ENCODE measurements at regions not wholly inside any gene's neighbourhood (a gene's known extent, or its start where the extent isn't known, plus 50 kb on each side); places are given as distances from the start of the nearest gene placed in this dataset.

GRCh38 chr15:95013381-95013780, 782.0 kb downstream of the MCTP2 start:
- no peak overlapping the region for H3K27ac ChIP-seq (ENCODE audit: low read depth, low read length)
- H3K4me3 ChIP-seq (ENCODE audit: low read depth in 1 of 2, low read length in 2 of 2): no peak overlapping the region
- H3K27me3 ChIP-seq (ENCODE audit: control insufficient read depth in 1 of 2, insufficient read depth in 2 of 2, low read length in 2 of 2): no peaks in the 10 kb centered on the region
- H3K36me3 ChIP-seq (ENCODE audit: control insufficient read depth in 1 of 2, insufficient read depth in 2 of 2, low read length in 2 of 2): no peaks in the 10 kb centered on the region
- no peak overlapping the region for H3K9ac ChIP-seq (ENCODE audit: low read depth in 1 of 2, low read length in 2 of 2)
- H3K9me3 ChIP-seq (ENCODE audit: control insufficient read depth in 1 of 2, low read length in 2 of 2): no peaks in the 10 kb centered on the region
- H3K4me1 ChIP-seq (ENCODE audit: control insufficient read depth in 1 of 2, insufficient read depth in 2 of 2, low read length in 2 of 2): peaks cover 0 to 10% of the 10 kb centered on the region in 2 donors

- H3K9me3 ChIP-seq (ENCODE audit: control insufficient read depth in 1 of 2, low read length in 2 of 2): no peaks in the 10 kb centered on the region
- H3K9ac ChIP-seq (ENCODE audit: low read depth in 1 of 2, low read length in 2 of 2): no peak overlapping the region
- H3K27me3 ChIP-seq (ENCODE audit: control insufficient read depth in 1 of 2, insufficient read depth in 2 of 2, low read length in 2 of 2): no peaks in the 10 kb centered on the region
- no peaks in the 10 kb centered on the region for H3K36me3 ChIP-seq (ENCODE audit: control insufficient read depth in 1 of 2, insufficient read depth in 2 of 2, low read length in 2 of 2)
- H3K4me1 ChIP-seq (ENCODE audit: control insufficient read depth in 1 of 2, insufficient read depth in 2 of 2, low read length in 2 of 2): peaks cover 0 to 13% of the 10 kb centered on the region in 2 donors
- no peak overlapping the region for H3K4me3 ChIP-seq (ENCODE audit: low read depth in 1 of 2, low read length in 2 of 2)
- H3K27ac ChIP-seq (ENCODE audit: low read depth, low read length): no peak overlapping the region
Observed at GRCh38 chr15:95016511-95017229, 785.3 kb downstream of the MCTP2 start.

GRCh38 chr15:95017666-95018328, 786.4 kb downstream of the MCTP2 start:
- H3K4me3 ChIP-seq (ENCODE audit: low read depth in 1 of 2, low read length in 2 of 2): no peak overlapping the region
- H3K9me3 ChIP-seq (ENCODE audit: control insufficient read depth in 1 of 2, low read length in 2 of 2): no peaks in the 10 kb centered on the region
- H3K4me1 ChIP-seq (ENCODE audit: control insufficient read depth in 1 of 2, insufficient read depth in 2 of 2, low read length in 2 of 2): peaks cover 0 to 13% of the 10 kb centered on the region in 2 donors
- H3K27ac ChIP-seq (ENCODE audit: low read depth, low read length): no peak overlapping the region
- no peak overlapping the region for H3K9ac ChIP-seq (ENCODE audit: low read depth in 1 of 2, low read length in 2 of 2)
- no peaks in the 10 kb centered on the region for H3K27me3 ChIP-seq (ENCODE audit: control insufficient read depth in 1 of 2, insufficient read depth in 2 of 2, low read length in 2 of 2)
- H3K36me3 ChIP-seq (ENCODE audit: control insufficient read depth in 1 of 2, insufficient read depth in 2 of 2, low read length in 2 of 2): no peaks in the 10 kb centered on the region

GRCh38 chr15:95018888-95019545, 787.7 kb downstream of the MCTP2 start:
- no peak overlapping the region for H3K9ac ChIP-seq (ENCODE audit: low read depth in 1 of 2, low read length in 2 of 2)
- H3K9me3 ChIP-seq (ENCODE audit: control insufficient read depth in 1 of 2, low read length in 2 of 2): no peaks in the 10 kb centered on the region
- H3K27ac ChIP-seq (ENCODE audit: low read depth, low read length): no peak overlapping the region
- no peaks in the 10 kb centered on the region for H3K36me3 ChIP-seq (ENCODE audit: control insufficient read depth in 1 of 2, insufficient read depth in 2 of 2, low read length in 2 of 2)
- H3K4me1 ChIP-seq (ENCODE audit: control insufficient read depth in 1 of 2, insufficient read depth in 2 of 2, low read length in 2 of 2): peaks cover 0 to 13% of the 10 kb centered on the region in 2 donors
- H3K4me3 ChIP-seq (ENCODE audit: low read depth in 1 of 2, low read length in 2 of 2): no peak overlapping the region
- H3K27me3 ChIP-seq (ENCODE audit: control insufficient read depth in 1 of 2, insufficient read depth in 2 of 2, low read length in 2 of 2): no peaks in the 10 kb centered on the region

- Histone ChIP-seq H3K27me3 (ENCODE audit: control insufficient read depth in 1 of 2, insufficient read depth in 2 of 2, low read length in 2 of 2) (no peaks in the 10 kb centered on the region), H3K4me1 (ENCODE audit: control insufficient read depth in 1 of 2, insufficient read depth in 2 of 2, low read length in 2 of 2) (peaks cover 0 to 13% of the 10 kb centered on the region in 2 donors), H3K9ac (ENCODE audit: low read depth in 1 of 2, low read length in 2 of 2) (no peak overlapping the region), H3K36me3 (ENCODE audit: control insufficient read depth in 1 of 2, insufficient read depth in 2 of 2, low read length in 2 of 2) (no peaks in the 10 kb centered on the region), H3K4me3 (ENCODE audit: low read depth in 1 of 2, low read length in 2 of 2) (no peak overlapping the region), H3K27ac (ENCODE audit: low read depth, low read length) (no peak overlapping the region), H3K9me3 (ENCODE audit: control insufficient read depth in 1 of 2, low read length in 2 of 2) (no peaks in the 10 kb centered on the region)
Observed at GRCh38 chr15:95019907-95020306, 788.5 kb downstream of the MCTP2 start.

- H3K4me1 ChIP-seq (ENCODE audit: control insufficient read depth in 1 of 2, insufficient read depth in 2 of 2, low read length in 2 of 2): peaks cover 0 to 13% of the 10 kb centered on the region in 2 donors
- H3K36me3 ChIP-seq (ENCODE audit: control insufficient read depth in 1 of 2, insufficient read depth in 2 of 2, low read length in 2 of 2): no peaks in the 10 kb centered on the region
- no peak overlapping the region for H3K27ac ChIP-seq (ENCODE audit: low read depth, low read length)
Observed at GRCh38 chr15:95021816-95022215, 790.5 kb downstream of the MCTP2 start.

GRCh38 chr15:95024351-95024750, 793.0 kb downstream of the MCTP2 start:
- H3K4me3 ChIP-seq (ENCODE audit: low read depth in 1 of 2, low read length in 2 of 2): no peak overlapping the region

More at GRCh38 chr15:95021816-95022215, 790.5 kb downstream of the MCTP2 start:
- Histone ChIP-seq H3K9ac (ENCODE audit: low read depth in 1 of 2, low read length in 2 of 2) (no peak overlapping the region), H3K4me3 (ENCODE audit: low read depth in 1 of 2, low read length in 2 of 2) (no peak overlapping the region), H3K9me3 (ENCODE audit: control insufficient read depth in 1 of 2, low read length in 2 of 2) (no peaks in the 10 kb centered on the region), H3K27me3 (ENCODE audit: control insufficient read depth in 1 of 2, insufficient read depth in 2 of 2, low read length in 2 of 2) (no peaks in the 10 kb centered on the region)

GRCh38 chr15:95025924-95026728, 794.8 kb downstream of the MCTP2 start:
- no peaks in the 10 kb centered on the region for H3K4me1 ChIP-seq (ENCODE audit: control insufficient read depth in 1 of 2, insufficient read depth in 2 of 2, low read length in 2 of 2)
- H3K36me3 ChIP-seq (ENCODE audit: control insufficient read depth in 1 of 2, insufficient read depth in 2 of 2, low read length in 2 of 2): no peaks in the 10 kb centered on the region
- no peaks in the 10 kb centered on the region for H3K27me3 ChIP-seq (ENCODE audit: control insufficient read depth in 1 of 2, insufficient read depth in 2 of 2, low read length in 2 of 2)
- H3K9me3 ChIP-seq (ENCODE audit: control insufficient read depth in 1 of 2, low read length in 2 of 2): no peaks in the 10 kb centered on the region
- H3K9ac ChIP-seq (ENCODE audit: low read depth in 1 of 2, low read length in 2 of 2): no peak overlapping the region
- H3K4me3 ChIP-seq (ENCODE audit: low read depth in 1 of 2, low read length in 2 of 2): no peak overlapping the region
- no peak overlapping the region for H3K27ac ChIP-seq (ENCODE audit: low read depth, low read length)

More at GRCh38 chr15:95024351-95024750, 793.0 kb downstream of the MCTP2 start:
- H3K9me3 ChIP-seq (ENCODE audit: control insufficient read depth in 1 of 2, low read length in 2 of 2): no peaks in the 10 kb centered on the region
- no peaks in the 10 kb centered on the region for H3K4me1 ChIP-seq (ENCODE audit: control insufficient read depth in 1 of 2, insufficient read depth in 2 of 2, low read length in 2 of 2)
- no peak overlapping the region for H3K27ac ChIP-seq (ENCODE audit: low read depth, low read length)
- no peaks in the 10 kb centered on the region for H3K36me3 ChIP-seq (ENCODE audit: control insufficient read depth in 1 of 2, insufficient read depth in 2 of 2, low read length in 2 of 2)
- no peaks in the 10 kb centered on the region for H3K27me3 ChIP-seq (ENCODE audit: control insufficient read depth in 1 of 2, insufficient read depth in 2 of 2, low read length in 2 of 2)
- no peak overlapping the region for H3K9ac ChIP-seq (ENCODE audit: low read depth in 1 of 2, low read length in 2 of 2)

- Histone ChIP-seq H3K9ac (ENCODE audit: low read depth in 1 of 2, low read length in 2 of 2) (no peak overlapping the region), H3K36me3 (ENCODE audit: control insufficient read depth in 1 of 2, insufficient read depth in 2 of 2, low read length in 2 of 2) (no peaks in the 10 kb centered on the region), H3K9me3 (ENCODE audit: control insufficient read depth in 1 of 2, low read length in 2 of 2) (no peaks in the 10 kb centered on the region), H3K27me3 (ENCODE audit: control insufficient read depth in 1 of 2, insufficient read depth in 2 of 2, low read length in 2 of 2) (no peaks in the 10 kb centered on the region), H3K27ac (ENCODE audit: low read depth, low read length) (no peak overlapping the region), H3K4me3 (ENCODE audit: low read depth in 1 of 2, low read length in 2 of 2) (no peak overlapping the region), H3K4me1 (ENCODE audit: control insufficient read depth in 1 of 2, insufficient read depth in 2 of 2, low read length in 2 of 2) (no peaks in the 10 kb centered on the region)
Observed at GRCh38 chr15:95027981-95028380, 796.6 kb downstream of the MCTP2 start.

Data from duodenal mucosa (tissue), 2 donors.